ES-I3 (cell line): ENCODE measurements at regions not wholly inside any gene's neighbourhood (a gene's known extent, or its start where the extent isn't known, plus 50 kb on each side); places are given as distances from the start of the nearest gene placed in this dataset.

Experiments
- H3K36me3 ChIP-seq: 2 replicates; pipeline ENCODE4 v1.6.1; 2013; ENCODE audit warnings: mild to moderate bottlenecking, low read length, control low read depth, moderate library complexity; ENCODE audit not compliant: insufficient read depth
- H3K4me1 ChIP-seq: 2 replicates; pipeline ENCODE4 v1.6.1; 2013; ENCODE audit warnings: mild to moderate bottlenecking, control low read depth, low read length; ENCODE audit not compliant: insufficient read depth
- H3K9ac ChIP-seq: 2 replicates; pipeline ENCODE4 v1.6.1; 2013; ENCODE audit warnings: low read depth, mild to moderate bottlenecking, low read length, moderate library complexity
- H3K9me3 ChIP-seq: 2 replicates; pipeline ENCODE4 v1.6.1; 2013; ENCODE audit warnings: mild to moderate bottlenecking, low read length, moderate library complexity; ENCODE audit not compliant: control insufficient read depth, insufficient read depth

DNA sequence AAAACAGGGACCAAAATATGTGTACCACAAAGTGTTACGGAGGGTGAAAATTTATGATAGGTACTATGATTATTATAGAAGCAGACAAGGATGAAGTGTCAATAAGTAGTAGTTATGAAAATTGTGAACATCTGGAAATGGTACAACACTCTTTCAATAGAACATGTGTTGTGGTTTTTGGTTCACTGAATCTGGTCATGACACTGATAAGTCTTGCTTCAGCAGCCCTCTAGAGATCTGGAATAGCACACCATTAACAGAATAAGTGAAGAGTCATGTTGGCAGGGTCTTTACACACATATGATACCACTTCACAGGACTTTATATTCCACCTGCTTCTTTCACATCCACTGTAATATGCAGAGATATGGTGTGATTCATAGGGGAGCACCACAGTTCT is 985.2 kb upstream of the SEMA6D start:
- no peaks in the 10 kb centered on the region for H3K36me3 ChIP-seq
- H3K9ac ChIP-seq: no peak overlapping the region
- H3K4me1 ChIP-seq: peaks cover 4% of the 10 kb centered on the region; the same call in 1 of the 2 replicates
- H3K9me3 ChIP-seq: no peaks in the 10 kb centered on the region

DNA sequence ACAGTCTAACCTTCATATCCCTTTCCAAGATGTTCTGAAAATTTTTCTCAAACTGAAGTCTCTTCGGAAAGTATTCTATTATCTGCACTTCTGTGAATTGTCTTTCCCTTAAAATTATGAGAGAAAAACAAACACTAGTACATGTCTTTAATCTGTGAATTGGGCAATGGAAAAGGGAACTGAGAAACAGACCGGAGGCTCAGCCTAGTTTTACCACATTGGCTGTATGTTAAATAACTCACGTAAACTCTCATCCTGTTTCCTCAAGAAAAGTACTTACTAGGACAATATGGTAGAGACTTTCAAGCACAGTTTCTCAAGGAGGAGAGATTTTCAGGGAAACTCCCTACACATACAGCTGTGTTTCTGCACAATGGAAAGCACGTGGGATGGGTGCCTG is 982.2 kb upstream of the SEMA6D start:
- Histone ChIP-seq H3K36me3 (no peaks in the 10 kb centered on the region), H3K9me3 (no peaks in the 10 kb centered on the region), H3K9ac (no peak overlapping the region), H3K4me1 (peaks cover 4% of the 10 kb centered on the region; the same call in 1 of the 2 replicates)

- Histone ChIP-seq H3K9me3 (peaks cover 2% of the 10 kb centered on the region; the same call in 1 of the 2 replicates), H3K36me3 (no peaks in the 10 kb centered on the region), H3K9ac (no peak overlapping the region), H3K4me1 (no peaks in the 10 kb centered on the region)
These were observed 966.0 kb upstream of the SEMA6D start for GRCh38 chr15:46751303-46751702.

- H3K9me3 ChIP-seq: peaks cover 5% of the 10 kb centered on the region; the same call in 1 of the 2 replicates
These were observed 963.4 kb upstream of the SEMA6D start for GRCh38 chr15:46753946-46754345.

GRCh38 chr15:46763091-46763490 is 954.2 kb upstream of the SEMA6D start:
- H3K9me3 ChIP-seq: no peaks in the 10 kb centered on the region
- H3K4me1 ChIP-seq: no peaks in the 10 kb centered on the region
- no peaks in the 10 kb centered on the region for H3K36me3 ChIP-seq
- no peak overlapping the region for H3K9ac ChIP-seq

More at GRCh38 chr15:46753946-46754345, 963.4 kb upstream of the SEMA6D start:
- no peaks in the 10 kb centered on the region for H3K4me1 ChIP-seq
- H3K9ac ChIP-seq: no peak overlapping the region
- no peaks in the 10 kb centered on the region for H3K36me3 ChIP-seq

DNA sequence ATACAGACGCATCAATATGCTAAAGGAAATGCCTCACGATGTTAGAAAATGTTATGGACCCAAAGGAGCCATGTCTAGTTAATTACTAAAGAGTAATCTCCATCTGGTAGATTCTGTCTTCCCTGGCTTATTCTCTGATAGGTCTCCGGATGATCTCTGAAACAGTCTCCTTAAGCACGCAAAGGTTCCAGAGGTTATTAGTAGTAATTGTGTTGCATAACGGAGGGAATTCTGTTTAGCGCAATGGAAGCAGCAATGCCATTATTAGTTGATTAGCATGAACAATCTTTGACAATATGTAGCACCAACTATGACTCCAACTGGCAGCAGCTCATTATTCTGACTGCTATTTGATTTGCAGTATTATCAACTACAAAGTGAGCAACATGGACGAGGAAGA is 952.5 kb upstream of the SEMA6D start:
- Histone ChIP-seq H3K4me1 (no peaks in the 10 kb centered on the region), H3K9me3 (peaks cover 10% of the 10 kb centered on the region; the same call in 1 of the 2 replicates), H3K36me3 (no peaks in the 10 kb centered on the region), H3K9ac (no peak overlapping the region)

DNA sequence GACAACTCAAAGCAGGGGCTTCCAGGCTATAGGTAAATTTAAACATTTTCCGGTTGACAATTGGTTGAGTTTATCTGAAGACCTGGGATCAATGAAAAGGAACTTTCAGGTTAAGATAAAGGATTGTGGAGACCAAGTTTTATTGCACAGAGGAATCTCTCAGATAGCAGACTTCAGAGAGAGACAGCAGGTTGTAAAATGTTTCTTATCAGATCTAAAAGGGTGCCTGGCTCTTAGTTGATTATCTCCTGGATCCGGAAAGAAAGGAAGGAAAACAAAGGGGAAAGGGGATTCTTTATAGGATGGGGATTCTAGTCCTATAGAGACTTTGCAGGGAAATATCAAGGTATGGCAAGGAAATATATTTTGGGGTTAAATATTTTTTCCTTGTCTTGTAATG is 951.3 kb upstream of the SEMA6D start:
- H3K9me3 ChIP-seq: peaks cover 10% of the 10 kb centered on the region; the same call in 1 of the 2 replicates
- H3K4me1 ChIP-seq: no peaks in the 10 kb centered on the region
- no peaks in the 10 kb centered on the region for H3K36me3 ChIP-seq

GRCh38 chr15:46768287-46768686 is 949.0 kb upstream of the SEMA6D start:
- Histone ChIP-seq H3K9me3 (peaks cover 10% of the 10 kb centered on the region; the same call in 1 of the 2 replicates), H3K36me3 (no peaks in the 10 kb centered on the region), H3K4me1 (no peaks in the 10 kb centered on the region), H3K9ac (no peak overlapping the region)

More for the DNA sequence above, 951.3 kb upstream of the SEMA6D start:
- H3K9ac ChIP-seq: no peak overlapping the region

GRCh38 chr15:46773016-46773415 is 944.3 kb upstream of the SEMA6D start:
- no peaks in the 10 kb centered on the region for H3K36me3 ChIP-seq
- peaks cover 10% of the 10 kb centered on the region; the same call in 1 of the 2 replicates for H3K9me3 ChIP-seq
- no peak overlapping the region for H3K9ac ChIP-seq
- no peaks in the 10 kb centered on the region for H3K4me1 ChIP-seq

DNA sequence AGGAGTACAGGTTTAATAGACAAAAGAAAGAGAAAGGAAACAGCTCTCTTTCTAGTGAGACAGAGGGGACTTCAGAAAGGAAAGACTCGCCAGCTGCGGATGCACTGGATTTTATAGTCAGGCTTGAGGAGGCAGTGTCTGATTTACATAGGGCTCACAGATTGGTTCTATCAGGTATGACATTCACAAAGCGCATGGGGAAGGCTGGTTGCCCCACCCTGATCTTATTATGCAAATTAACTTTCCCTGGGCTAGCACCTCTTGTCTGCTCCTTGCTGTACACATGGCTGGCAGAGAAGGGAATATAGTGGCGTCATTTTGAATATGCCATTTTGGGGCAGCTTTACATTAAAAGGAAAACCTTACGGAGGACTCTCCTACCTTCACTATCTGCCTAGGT is 938.4 kb upstream of the SEMA6D start:
- H3K36me3 ChIP-seq: no peaks in the 10 kb centered on the region
- H3K9me3 ChIP-seq: no peaks in the 10 kb centered on the region
- H3K4me1 ChIP-seq: no peaks in the 10 kb centered on the region
- H3K9ac ChIP-seq: no peak overlapping the region

GRCh38 chr15:46786590-46787285 is 930.6 kb upstream of the SEMA6D start:
- no peaks in the 10 kb centered on the region for H3K9me3 ChIP-seq
- no peaks in the 10 kb centered on the region for H3K4me1 ChIP-seq
- no peaks in the 10 kb centered on the region for H3K36me3 ChIP-seq

DNA sequence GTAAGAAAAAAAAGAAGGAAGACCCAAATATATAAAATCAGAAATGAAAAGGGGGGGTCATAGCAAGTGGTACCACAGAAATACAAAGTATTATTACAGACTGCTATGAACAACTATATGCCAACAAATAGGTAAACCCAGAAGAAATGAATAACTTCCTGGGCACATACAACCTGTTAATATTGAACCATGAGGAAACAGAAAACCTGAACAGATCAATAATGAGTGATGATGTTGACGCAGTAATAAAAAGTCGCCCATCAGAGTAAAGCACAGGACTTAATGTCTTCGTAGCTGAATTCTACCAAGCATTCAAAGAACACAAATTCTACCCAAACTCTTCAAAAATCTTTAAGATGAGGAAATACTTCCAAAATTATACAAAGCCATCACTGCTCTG is 921.6 kb upstream of the SEMA6D start:
- no peaks in the 10 kb centered on the region for H3K4me1 ChIP-seq
- no peaks in the 10 kb centered on the region for H3K36me3 ChIP-seq
- H3K9ac ChIP-seq: no peak overlapping the region
- no peaks in the 10 kb centered on the region for H3K9me3 ChIP-seq

More at GRCh38 chr15:46786590-46787285, 930.6 kb upstream of the SEMA6D start:
- H3K9ac ChIP-seq: no peak overlapping the region

DNA sequence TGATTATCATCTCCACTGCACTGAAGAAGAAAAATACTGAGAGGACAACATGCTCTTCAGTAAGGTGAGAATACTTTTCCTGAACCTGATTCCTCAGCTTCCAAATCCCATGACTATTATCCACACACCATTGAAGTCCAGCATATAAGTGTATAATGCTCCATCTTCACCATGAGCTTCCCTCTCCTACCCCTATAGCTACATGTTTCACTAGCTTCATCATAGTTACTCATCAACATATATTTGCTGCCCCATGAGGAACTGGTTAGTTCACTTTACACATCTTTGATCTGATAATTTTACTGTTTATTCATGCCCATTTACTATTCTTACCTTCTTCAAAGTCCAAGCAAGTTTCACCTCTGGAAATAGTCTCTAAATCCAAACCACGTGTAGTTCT is 908.5 kb upstream of the SEMA6D start:
- H3K9ac ChIP-seq: no peak overlapping the region
- H3K9me3 ChIP-seq: no peaks in the 10 kb centered on the region
- H3K36me3 ChIP-seq: no peaks in the 10 kb centered on the region
- H3K4me1 ChIP-seq: no peaks in the 10 kb centered on the region

GRCh38 chr15:46815240-46815639 is 902.1 kb upstream of the SEMA6D start:
- no peaks in the 10 kb centered on the region for H3K4me1 ChIP-seq
- H3K9me3 ChIP-seq: no peaks in the 10 kb centered on the region
- H3K36me3 ChIP-seq: no peaks in the 10 kb centered on the region
- H3K9ac ChIP-seq: no peak overlapping the region

DNA sequence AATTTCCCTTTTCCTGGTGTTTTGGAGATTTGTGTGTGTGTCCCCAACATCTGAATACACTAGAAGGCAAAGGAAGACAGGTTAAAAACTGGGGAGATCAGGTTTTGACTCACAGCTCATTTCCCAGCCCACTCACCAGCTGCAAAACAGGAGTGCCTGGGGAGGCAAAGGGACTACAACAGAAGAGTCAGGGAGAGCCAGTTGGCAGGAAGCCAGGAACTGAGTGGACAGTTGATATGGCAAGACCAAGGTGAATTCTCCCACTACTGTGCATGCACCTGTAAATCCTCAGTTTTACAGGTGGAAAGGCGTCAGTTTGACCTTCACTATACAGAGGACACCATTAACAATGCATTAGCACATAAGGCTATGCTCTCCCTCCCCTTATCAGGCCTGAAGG is 901.5 kb upstream of the SEMA6D start:
- H3K36me3 ChIP-seq: no peaks in the 10 kb centered on the region
- H3K4me1 ChIP-seq: no peaks in the 10 kb centered on the region
- no peak overlapping the region for H3K9ac ChIP-seq
- H3K9me3 ChIP-seq: no peaks in the 10 kb centered on the region
